ENCODE measurements at regions not wholly inside any gene's neighbourhood (a gene's known extent, or its start where the extent isn't known, plus 50 kb on each side); places are given as distances from the start of the nearest gene placed in this dataset.
"Not testable (repeated sequence)": the region's sequence is repeated elsewhere in the genome, so short reads cannot be mapped to it uniquely, and the experiment has no call there.

GRCh38 chr1:145535461-145535860, 72.3 kb upstream of the GPR89A start:
- H3K36me3 ChIP-seq (ENCODE audit: control insufficient read depth, insufficient read depth, low read length); H3K79me2 ChIP-seq (ENCODE audit: control insufficient read depth, insufficient read depth, low read length); H3K27me3 ChIP-seq (ENCODE audit: insufficient read depth, low read length, poor library complexity); H2BK5ac ChIP-seq (ENCODE audit: low read length); H4K8ac ChIP-seq (ENCODE audit: low read depth, low read length); H3K4me2 ChIP-seq (ENCODE audit: low read length); H3K18ac ChIP-seq (ENCODE audit: low read length); H4K5ac ChIP-seq (ENCODE audit: low read length); H3K27ac ChIP-seq (ENCODE audit: low read depth, low read length); H3K4ac ChIP-seq (ENCODE audit: low read depth, low read length); H3K4me3 ChIP-seq (ENCODE audit: low read length); H2BK15ac ChIP-seq (replicated peaks; ENCODE audit: low read depth); H3K9ac ChIP-seq (ENCODE audit: low read length); H3K4me1 ChIP-seq (ENCODE audit: control insufficient read depth, low read depth, low read length); H3K56ac ChIP-seq (ENCODE audit: low read length); H2BK120ac ChIP-seq (ENCODE audit: low read depth, low read length); H3K23ac ChIP-seq (ENCODE audit: low read length); H2AK5ac ChIP-seq (ENCODE audit: low read length); H3K79me1 ChIP-seq (ENCODE audit: low read length): not testable (repeated sequence)
- DNase-seq = peak; percentile 13
- WGBS (ENCODE audit: extremely low coverage, insufficient coverage, low lambda C conversion rate) = no CpG with 5 or more reads among the region's 2 CpGs

GRCh38 chr1:145528068-145528564, 79.7 kb upstream of the GPR89A start:
- H3K56ac ChIP-seq (ENCODE audit: low read length); H3K4me2 ChIP-seq (ENCODE audit: low read length); H4K8ac ChIP-seq (ENCODE audit: low read depth, low read length); H2AK5ac ChIP-seq (ENCODE audit: low read length); H3K4me1 ChIP-seq (ENCODE audit: control insufficient read depth, low read depth, low read length); H3K79me1 ChIP-seq (ENCODE audit: low read length); H3K79me2 ChIP-seq (ENCODE audit: control insufficient read depth, insufficient read depth, low read length); H2BK120ac ChIP-seq (ENCODE audit: low read depth, low read length); H3K27ac ChIP-seq (ENCODE audit: low read depth, low read length); H3K36me3 ChIP-seq (ENCODE audit: control insufficient read depth, insufficient read depth, low read length); H3K9ac ChIP-seq (ENCODE audit: low read length); H2BK5ac ChIP-seq (ENCODE audit: low read length); H3K4ac ChIP-seq (ENCODE audit: low read depth, low read length); H3K18ac ChIP-seq (ENCODE audit: low read length); H3K27me3 ChIP-seq (ENCODE audit: insufficient read depth, low read length, poor library complexity); H3K23ac ChIP-seq (ENCODE audit: low read length); H4K5ac ChIP-seq (ENCODE audit: low read length); DNase-seq; H3K4me3 ChIP-seq (ENCODE audit: low read length); H2BK15ac ChIP-seq (replicated peaks; ENCODE audit: low read depth): not testable (repeated sequence)
- WGBS (ENCODE audit: extremely low coverage, insufficient coverage, low lambda C conversion rate) = no CpG with 5 or more reads among the region's 1 CpG

- not testable (repeated sequence) for H2BK120ac ChIP-seq (ENCODE audit: low read depth, low read length); H3K4ac ChIP-seq (ENCODE audit: low read depth, low read length); H3K36me3 ChIP-seq (ENCODE audit: control insufficient read depth, insufficient read depth, low read length); H3K79me1 ChIP-seq (ENCODE audit: low read length); H2AK5ac ChIP-seq (ENCODE audit: low read length); H3K23ac ChIP-seq (ENCODE audit: low read length); H3K56ac ChIP-seq (ENCODE audit: low read length); H3K9ac ChIP-seq (ENCODE audit: low read length); H3K18ac ChIP-seq (ENCODE audit: low read length); H3K79me2 ChIP-seq (ENCODE audit: control insufficient read depth, insufficient read depth, low read length); H4K8ac ChIP-seq (ENCODE audit: low read depth, low read length); H3K4me2 ChIP-seq (ENCODE audit: low read length); H4K5ac ChIP-seq (ENCODE audit: low read length); H3K27ac ChIP-seq (ENCODE audit: low read depth, low read length); H3K27me3 ChIP-seq (ENCODE audit: insufficient read depth, low read length, poor library complexity); DNase-seq; H2BK5ac ChIP-seq (ENCODE audit: low read length); H3K4me3 ChIP-seq (ENCODE audit: low read length); H2BK15ac ChIP-seq (replicated peaks; ENCODE audit: low read depth); H3K4me1 ChIP-seq (ENCODE audit: control insufficient read depth, low read depth, low read length)
- WGBS (ENCODE audit: extremely low coverage, insufficient coverage, low lambda C conversion rate) = no CpG with 5 or more reads among the region's 3 CpGs
Measured at GRCh38 chr1:145520159-145520558, 87.6 kb upstream of the GPR89A start.

GRCh38 chr1:145519302-145519701, 88.5 kb upstream of the GPR89A start:
- not testable (repeated sequence) for H3K27ac ChIP-seq (ENCODE audit: low read depth, low read length); H3K4ac ChIP-seq (ENCODE audit: low read depth, low read length)
- WGBS (ENCODE audit: extremely low coverage, insufficient coverage, low lambda C conversion rate) = no CpG with 5 or more reads among the region's 3 CpGs

GRCh38 chr1:145513017-145513416, 87.6 kb upstream of the NBPF20 start:
- not testable (repeated sequence) for H3K4me2 ChIP-seq (ENCODE audit: low read length); H4K5ac ChIP-seq (ENCODE audit: low read length); H2BK5ac ChIP-seq (ENCODE audit: low read length); H2BK120ac ChIP-seq (ENCODE audit: low read depth, low read length); H3K79me2 ChIP-seq (ENCODE audit: control insufficient read depth, insufficient read depth, low read length); H3K36me3 ChIP-seq (ENCODE audit: control insufficient read depth, insufficient read depth, low read length); H3K4me3 ChIP-seq (ENCODE audit: low read length); H3K23ac ChIP-seq (ENCODE audit: low read length); DNase-seq; H3K79me1 ChIP-seq (ENCODE audit: low read length); H2AK5ac ChIP-seq (ENCODE audit: low read length); H3K27me3 ChIP-seq (ENCODE audit: insufficient read depth, low read length, poor library complexity); H3K27ac ChIP-seq (ENCODE audit: low read depth, low read length); H3K18ac ChIP-seq (ENCODE audit: low read length); H3K9ac ChIP-seq (ENCODE audit: low read length); H3K4me1 ChIP-seq (ENCODE audit: control insufficient read depth, low read depth, low read length); H3K4ac ChIP-seq (ENCODE audit: low read depth, low read length); H2BK15ac ChIP-seq (replicated peaks; ENCODE audit: low read depth); H3K56ac ChIP-seq (ENCODE audit: low read length); H4K8ac ChIP-seq (ENCODE audit: low read depth, low read length)
- WGBS (ENCODE audit: extremely low coverage, insufficient coverage, low lambda C conversion rate) = no CpG with 5 or more reads among the region's 2 CpGs

More at GRCh38 chr1:145519302-145519701, 88.5 kb upstream of the GPR89A start:
- H3K79me2 ChIP-seq (ENCODE audit: control insufficient read depth, insufficient read depth, low read length); H4K5ac ChIP-seq (ENCODE audit: low read length); H3K4me2 ChIP-seq (ENCODE audit: low read length); H2AK5ac ChIP-seq (ENCODE audit: low read length); H3K4me1 ChIP-seq (ENCODE audit: control insufficient read depth, low read depth, low read length); H3K18ac ChIP-seq (ENCODE audit: low read length); H3K4me3 ChIP-seq (ENCODE audit: low read length); H3K56ac ChIP-seq (ENCODE audit: low read length); H4K8ac ChIP-seq (ENCODE audit: low read depth, low read length); H2BK15ac ChIP-seq (replicated peaks; ENCODE audit: low read depth); H3K9ac ChIP-seq (ENCODE audit: low read length); H3K23ac ChIP-seq (ENCODE audit: low read length); H2BK120ac ChIP-seq (ENCODE audit: low read depth, low read length); H3K27me3 ChIP-seq (ENCODE audit: insufficient read depth, low read length, poor library complexity); DNase-seq; H3K36me3 ChIP-seq (ENCODE audit: control insufficient read depth, insufficient read depth, low read length); H3K79me1 ChIP-seq (ENCODE audit: low read length); H2BK5ac ChIP-seq (ENCODE audit: low read length): not testable (repeated sequence)

- not testable (repeated sequence) for H3K4ac ChIP-seq (ENCODE audit: low read depth, low read length); H2AK5ac ChIP-seq (ENCODE audit: low read length); H3K36me3 ChIP-seq (ENCODE audit: control insufficient read depth, insufficient read depth, low read length); DNase-seq; H3K23ac ChIP-seq (ENCODE audit: low read length); H2BK120ac ChIP-seq (ENCODE audit: low read depth, low read length); H3K4me1 ChIP-seq (ENCODE audit: control insufficient read depth, low read depth, low read length); H3K4me3 ChIP-seq (ENCODE audit: low read length); H2BK15ac ChIP-seq (replicated peaks; ENCODE audit: low read depth); H4K5ac ChIP-seq (ENCODE audit: low read length); H3K79me1 ChIP-seq (ENCODE audit: low read length); H3K18ac ChIP-seq (ENCODE audit: low read length); H3K27me3 ChIP-seq (ENCODE audit: insufficient read depth, low read length, poor library complexity); H4K8ac ChIP-seq (ENCODE audit: low read depth, low read length); H3K56ac ChIP-seq (ENCODE audit: low read length); H2BK5ac ChIP-seq (ENCODE audit: low read length); H3K9ac ChIP-seq (ENCODE audit: low read length); H3K79me2 ChIP-seq (ENCODE audit: control insufficient read depth, insufficient read depth, low read length); H3K4me2 ChIP-seq (ENCODE audit: low read length); H3K27ac ChIP-seq (ENCODE audit: low read depth, low read length)
- WGBS (ENCODE audit: extremely low coverage, insufficient coverage, low lambda C conversion rate) = no CpG with 5 or more reads among the region's 1 CpG
Measured at GRCh38 chr1:145508053-145508452, 82.7 kb upstream of the NBPF20 start.

Data from mesendoderm (in vitro differentiated cells).